HG02642 (cell line): ENCODE measurements at regions not wholly inside any gene's neighbourhood (a gene's known extent, or its start where the extent isn't known, plus 50 kb on each side); places are given as distances from the start of the nearest gene placed in this dataset.
"Not testable (repeated sequence)": the region's sequence is repeated elsewhere in the genome, so short reads cannot be mapped to it uniquely, and the experiment has no call there.

ENCODE experiments used
- ATAC-seq: cut with Tn5 transposase; IDR thresholded peaks from one replicate; pipeline ENCODE4 v1.9.1; 2021; ENCODE audit warnings: mild to moderate bottlenecking; ENCODE audit not compliant: unreplicated experiment, poor library complexity

GRCh38 chr6:94270091-94270948, 851.0 kb upstream of the EPHA7 start:
- ATAC-seq, result no peak

GRCh38 chr6:94269256-94269655, 849.9 kb upstream of the EPHA7 start:
- no peak for ATAC-seq

GRCh38 chr6:94260765-94261164, 841.4 kb upstream of the EPHA7 start:
- no peak for ATAC-seq

- ATAC-seq, result no peak
Observed at GRCh38 chr6:94254689-94255088, 835.3 kb upstream of the EPHA7 start.

GRCh38 chr6:94251878-94252277, 832.5 kb upstream of the EPHA7 start:
- no peak for ATAC-seq

- ATAC-seq, result no peak
Observed at GRCh38 chr6:94245395-94245794, 826.0 kb upstream of the EPHA7 start.

GRCh38 chr6:94238868-94239267, 819.5 kb upstream of the EPHA7 start:
- no peak for ATAC-seq

GRCh38 chr6:94227741-94228140, 808.4 kb upstream of the EPHA7 start:
- no peak for ATAC-seq

GRCh38 chr6:94217836-94218235, 798.5 kb upstream of the EPHA7 start:
- ATAC-seq, result no peak

GRCh38 chr6:94215552-94215951, 796.2 kb upstream of the EPHA7 start:
- ATAC-seq, result no peak

GRCh38 chr6:94213226-94213625, 793.9 kb upstream of the EPHA7 start:
- no peak for ATAC-seq

GRCh38 chr6:94196891-94197290, 777.5 kb upstream of the EPHA7 start:
- ATAC-seq, result no peak

GRCh38 chr6:94190030-94190429, 770.7 kb upstream of the EPHA7 start:
- no peak for ATAC-seq

GRCh38 chr6:94184666-94185464, 765.5 kb upstream of the EPHA7 start:
- no peak for ATAC-seq

- ATAC-seq, result no peak
Observed at GRCh38 chr6:94177429-94177828, 758.1 kb upstream of the EPHA7 start.

GRCh38 chr6:94175465-94175864, 756.1 kb upstream of the EPHA7 start:
- no peak for ATAC-seq

GRCh38 chr6:94163877-94164276, 744.5 kb upstream of the EPHA7 start:
- no peak for ATAC-seq

- ATAC-seq, result no peak
Observed at GRCh38 chr6:94150886-94151285, 731.5 kb upstream of the EPHA7 start.

GRCh38 chr6:94144807-94145206, 725.4 kb upstream of the EPHA7 start:
- ATAC-seq, result no peak

GRCh38 chr6:94137178-94137577, 717.8 kb upstream of the EPHA7 start:
- ATAC-seq, result not testable (repeated sequence)

- ATAC-seq, result no peak
Observed at GRCh38 chr6:94133106-94133505, 713.7 kb upstream of the EPHA7 start.
